GM12878 (cell line): ENCODE measurements at regions not wholly inside any gene's neighbourhood (a gene's known extent, or its start where the extent isn't known, plus 50 kb on each side); places are given as distances from the start of the nearest gene placed in this dataset.

Source experiments
- ATF2 ChIP-seq: IDR thresholded peaks from 2 replicates; pipeline ENCODE4 v1.6.1; 2012; ENCODE audit warnings: low read length, inconsistent platforms
- CBX5 ChIP-seq: sonication (generic); IDR thresholded peaks from 2 replicates; pipeline ENCODE4 v1.6.1; 2016; ENCODE audit warnings: low read depth, moderate library complexity, mild to moderate bottlenecking, inconsistent platforms
- EGR1 ChIP-seq, 2 experiments: IDR thresholded peaks; 1 replicate in 1 of 2; 2 replicates in 1 of 2; pipeline ENCODE4 v1.6.1; 2011 to 2012; ENCODE audit warnings: low read depth in 2 of 2, low read length in 2 of 2, borderline replicate concordance in 1 of 2, mild to moderate bottlenecking in 1 of 2, moderate library complexity in 1 of 2
- KDM1A ChIP-seq: fragments of 200-600 bp; sonication (generic); IDR thresholded peaks from 2 replicates; pipeline ENCODE4 v1.6.1; 2016; ENCODE audit warnings: borderline replicate concordance
- SIX5 ChIP-seq: IDR thresholded peaks from 2 replicates; pipeline ENCODE4 v1.6.1; 2011; ENCODE audit warnings: mild to moderate bottlenecking, low read depth, low read length, moderate library complexity; ENCODE audit not compliant: severe bottlenecking
- SMAD5 ChIP-seq: IDR thresholded peaks from 2 replicates; pipeline ENCODE4 v1.6.1; 2016; ENCODE audit warnings: antibody characterized with exemption, low read depth
- ZNF274 ChIP-seq: IDR thresholded peaks from one replicate; pipeline ENCODE4 v1.8.0; 2011; ENCODE audit not compliant: insufficient read length, insufficient read depth
- TF ChIP-seq, protein P1 (sequence below): fragments of 450-650 bp; IDR thresholded peaks from 2 replicates; pipeline ENCODE4 v1.6.1; 2017; ENCODE audit warnings: mild to moderate bottlenecking, moderate library complexity
- TF ChIP-seq, protein P2 (sequence below): IDR thresholded peaks from 2 replicates; pipeline ENCODE4 v1.6.1; 2012; ENCODE audit warnings: low read depth, low read length, improper control_type of control experiment

- no peak for TF ChIP-seq ATF2
- no peak for TF ChIP-seq EGR1 (IDR thresholded peaks at IDR 0.05; ENCODE audit: borderline replicate concordance in 1 of 2, low read depth in 2 of 2, low read length in 2 of 2)
- no peak for TF ChIP-seq SIX5
- TF ChIP-seq, protein P1, sequence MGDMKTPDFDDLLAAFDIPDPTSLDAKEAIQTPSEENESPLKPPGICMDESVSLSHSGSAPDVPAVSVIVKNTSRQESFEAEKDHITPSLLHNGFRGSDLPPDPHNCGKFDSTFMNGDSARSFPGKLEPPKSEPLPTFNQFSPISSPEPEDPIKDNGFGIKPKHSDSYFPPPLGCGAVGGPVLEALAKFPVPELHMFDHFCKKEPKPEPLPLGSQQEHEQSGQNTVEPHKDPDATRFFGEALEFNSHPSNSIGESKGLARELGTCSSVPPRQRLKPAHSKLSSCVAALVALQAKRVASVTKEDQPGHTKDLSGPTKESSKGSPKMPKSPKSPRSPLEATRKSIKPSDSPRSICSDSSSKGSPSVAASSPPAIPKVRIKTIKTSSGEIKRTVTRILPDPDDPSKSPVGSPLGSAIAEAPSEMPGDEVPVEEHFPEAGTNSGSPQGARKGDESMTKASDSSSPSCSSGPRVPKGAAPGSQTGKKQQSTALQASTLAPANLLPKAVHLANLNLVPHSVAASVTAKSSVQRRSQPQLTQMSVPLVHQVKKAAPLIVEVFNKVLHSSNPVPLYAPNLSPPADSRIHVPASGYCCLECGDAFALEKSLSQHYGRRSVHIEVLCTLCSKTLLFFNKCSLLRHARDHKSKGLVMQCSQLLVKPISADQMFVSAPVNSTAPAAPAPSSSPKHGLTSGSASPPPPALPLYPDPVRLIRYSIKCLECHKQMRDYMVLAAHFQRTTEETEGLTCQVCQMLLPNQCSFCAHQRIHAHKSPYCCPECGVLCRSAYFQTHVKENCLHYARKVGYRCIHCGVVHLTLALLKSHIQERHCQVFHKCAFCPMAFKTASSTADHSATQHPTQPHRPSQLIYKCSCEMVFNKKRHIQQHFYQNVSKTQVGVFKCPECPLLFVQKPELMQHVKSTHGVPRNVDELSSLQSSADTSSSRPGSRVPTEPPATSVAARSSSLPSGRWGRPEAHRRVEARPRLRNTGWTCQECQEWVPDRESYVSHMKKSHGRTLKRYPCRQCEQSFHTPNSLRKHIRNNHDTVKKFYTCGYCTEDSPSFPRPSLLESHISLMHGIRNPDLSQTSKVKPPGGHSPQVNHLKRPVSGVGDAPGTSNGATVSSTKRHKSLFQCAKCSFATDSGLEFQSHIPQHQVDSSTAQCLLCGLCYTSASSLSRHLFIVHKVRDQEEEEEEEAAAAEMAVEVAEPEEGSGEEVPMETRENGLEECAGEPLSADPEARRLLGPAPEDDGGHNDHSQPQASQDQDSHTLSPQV: no peak
- TF ChIP-seq, protein P2, sequence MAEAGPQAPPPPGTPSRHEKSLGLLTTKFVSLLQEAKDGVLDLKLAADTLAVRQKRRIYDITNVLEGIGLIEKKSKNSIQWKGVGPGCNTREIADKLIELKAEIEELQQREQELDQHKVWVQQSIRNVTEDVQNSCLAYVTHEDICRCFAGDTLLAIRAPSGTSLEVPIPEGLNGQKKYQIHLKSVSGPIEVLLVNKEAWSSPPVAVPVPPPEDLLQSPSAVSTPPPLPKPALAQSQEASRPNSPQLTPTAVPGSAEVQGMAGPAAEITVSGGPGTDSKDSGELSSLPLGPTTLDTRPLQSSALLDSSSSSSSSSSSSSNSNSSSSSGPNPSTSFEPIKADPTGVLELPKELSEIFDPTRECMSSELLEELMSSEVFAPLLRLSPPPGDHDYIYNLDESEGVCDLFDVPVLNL: no peak
- no peak for TF ChIP-seq SMAD5
- no peak for TF ChIP-seq ZNF274
- TF ChIP-seq KDM1A: no peak
- TF ChIP-seq CBX5: no peak
These were observed 135.9 kb downstream of the FAM76B start (continued) for GRCh38 chr11:95653680-95654079.
